Stomach (tissue), 4 donors: ENCODE measurements at regions not wholly inside any gene's neighbourhood (a gene's known extent, or its start where the extent isn't known, plus 50 kb on each side); places are given as distances from the start of the nearest gene placed in this dataset.

ENCODE experiments used
- POLR2A ChIP-seq, 4 donors: fragments of 450-650 bp; IDR thresholded peaks; one replicate each; pipeline ENCODE4 v1.6.1; 2016; ENCODE audit warnings: antibody characterized with exemption in 4 of 4, control low read depth in 2 of 4, mild to moderate bottlenecking in 1 of 4, moderate library complexity in 1 of 4
- POLR2AphosphoS5 ChIP-seq, 3 donors: sonication (generic); formaldehyde crosslinking; IDR thresholded peaks; one replicate each; pipeline ENCODE4 v1.6.1; 2016; ENCODE audit warnings: antibody characterized with exemption in 3 of 3

- TF ChIP-seq POLR2AphosphoS5 (IDR thresholded peaks at IDR 0.05) (no peak), POLR2A (IDR thresholded peaks at IDR 0.05) (no peak)
These were observed 510.1 kb upstream of the CDH9 start for GRCh38 chr5:27548484-27548883.
